PC-3 (cell line): ENCODE measurements at regions not wholly inside any gene's neighbourhood (a gene's known extent, or its start where the extent isn't known, plus 50 kb on each side); places are given as distances from the start of the nearest gene placed in this dataset.

Experiments
- CTCF ChIP-seq: fragments of 300-600 bp; sonication (generic); conservative IDR thresholded peaks from 2 replicates; pipeline ENCODE4 v1.5.1; 2017; ENCODE audit warnings: antibody characterized with exemption, low read depth, mild to moderate bottlenecking, low read length
- EZH2 ChIP-seq: fragments of 300-600 bp; sonication (generic); IDR thresholded peaks from one replicate; pipeline ENCODE4 v1.6.1; 2017; ENCODE audit warnings: antibody characterized with exemption, mild to moderate bottlenecking, low read length; ENCODE audit not compliant: unreplicated experiment

- TF ChIP-seq CTCF (peak; percentile 32; the same call in 1 of the 2 replicates), EZH2 (no peak)
Measured at GRCh38 chr10:21159669-21160068, 262.6 kb upstream of the NEBL start.
